Erythroblast (primary cell): ENCODE measurements at regions not wholly inside any gene's neighbourhood (a gene's known extent, or its start where the extent isn't known, plus 50 kb on each side); places are given as distances from the start of the nearest gene placed in this dataset.

ENCODE experiments used
- DNase-seq, 2 experiments: peaks; one replicate each; lab custom pipeline; 2025; lab: John Stamatoyannopoulos, UW
- GATA1 ChIP-seq: IDR thresholded peaks from 2 replicates; pipeline ENCODE4 v1.6.1; 2011; ENCODE audit warnings: low read depth, mild to moderate bottlenecking, control low read depth, low read length, moderate library complexity
- POLR2A ChIP-seq: IDR thresholded peaks from 2 replicates; pipeline ENCODE4 v1.6.1; 2011; ENCODE audit warnings: mild to moderate bottlenecking, low read length

GRCh38 chr1:34617321-34618118 lies 137.3 kb upstream of the GJB5 start:
- TF ChIP-seq POLR2A (no peak), GATA1 (no peak)
- no peak for DNase-seq

GRCh38 chr1:34618381-34618780 lies 136.5 kb upstream of the GJB5 start:
- TF ChIP-seq POLR2A (no peak), GATA1 (no peak)
- DNase-seq: no peak

- DNase-seq: no peak
Observed at GRCh38 chr1:34619256-34619655, 135.6 kb upstream of the GJB5 start.

GRCh38 chr1:34621916-34622315 lies 132.9 kb upstream of the GJB5 start:
- TF ChIP-seq POLR2A (no peak), GATA1 (no peak)
- DNase-seq: no peak

More at GRCh38 chr1:34619256-34619655, 135.6 kb upstream of the GJB5 start:
- TF ChIP-seq POLR2A: no peak
- no peak for TF ChIP-seq GATA1

GRCh38 chr1:34625521-34626015 lies 129.3 kb upstream of the GJB5 start:
- TF ChIP-seq GATA1 (no peak), POLR2A (no peak)
- DNase-seq: no peak

GRCh38 chr1:34627465-34628240 lies 127.2 kb upstream of the GJB5 start:
- TF ChIP-seq POLR2A (no peak), GATA1 (no peak)
- DNase-seq: no peak

GRCh38 chr1:34631126-34631525 lies 123.7 kb upstream of the GJB5 start:
- no peak for TF ChIP-seq POLR2A
- TF ChIP-seq GATA1: no peak
- no peak for DNase-seq

GRCh38 chr1:34639701-34640100 lies 115.1 kb upstream of the GJB5 start:
- no peak for DNase-seq

GRCh38 chr1:34640654-34641401 lies 114.0 kb upstream of the GJB5 start:
- DNase-seq: no peak
- no peak for TF ChIP-seq POLR2A
- TF ChIP-seq GATA1: no peak

More at GRCh38 chr1:34639701-34640100, 115.1 kb upstream of the GJB5 start:
- no peak for TF ChIP-seq POLR2A
- no peak for TF ChIP-seq GATA1

- peak in 1 of 2 experiments; percentile 6 for DNase-seq
- TF ChIP-seq GATA1 (no peak), POLR2A (no peak)
Observed at GRCh38 chr1:34642679-34643078, 112.2 kb upstream of the GJB5 start.

GRCh38 chr1:34645109-34645688 lies 109.6 kb upstream of the GJB5 start:
- DNase-seq: no peak
- no peak for TF ChIP-seq GATA1
- no peak for TF ChIP-seq POLR2A

GRCh38 chr1:34645919-34646318 lies 108.9 kb upstream of the GJB5 start:
- DNase-seq: no peak
- TF ChIP-seq GATA1: no peak
- no peak for TF ChIP-seq POLR2A

GRCh38 chr1:34648501-34648900 lies 106.3 kb upstream of the GJB5 start:
- TF ChIP-seq GATA1 (no peak), POLR2A (no peak)

More at GRCh38 chr1:34648501-34648900, 106.3 kb upstream of the GJB5 start:
- no peak for DNase-seq
